C4-2B (cell line): ENCODE measurements at regions not wholly inside any gene's neighbourhood (a gene's known extent, or its start where the extent isn't known, plus 50 kb on each side); places are given as distances from the start of the nearest gene placed in this dataset.

Experiments
- CTCF ChIP-seq: fragments of 450-650 bp; conservative IDR thresholded peaks from 2 replicates; pipeline ENCODE4 v1.5.1; 2017; ENCODE audit warnings: mild to moderate bottlenecking
- ZFX ChIP-seq: fragments of 450-650 bp; IDR thresholded peaks from 2 replicates; pipeline ENCODE4 v1.6.1; 2017

- TF ChIP-seq CTCF = no peak
- no peak for TF ChIP-seq ZFX
Measured at GRCh38 chr14:29982993-29983392, 55.3 kb upstream of the PRKD1 start.
